SK-N-SH treated with all-trans-retinoic acid at 6 μM for 48 hours (cell line): ENCODE measurements at regions not wholly inside any gene's neighbourhood (a gene's known extent, or its start where the extent isn't known, plus 50 kb on each side); places are given as distances from the start of the nearest gene placed in this dataset.

Source experiments
- ATAC-seq: fragments of 200-7000 bp; cut with Tn5 transposase; 3 replicates; pipeline ENCODE4 v1.9.1; 2020; ENCODE audit warnings: mild to moderate bottlenecking, moderate library complexity
- ARNTL ChIP-seq: fragments of 450-650 bp; formaldehyde crosslinking; IDR thresholded peaks from 2 replicates; pipeline ENCODE4 v1.5.0; 2020; ENCODE audit warnings: low read depth, mild to moderate bottlenecking, moderate library complexity, borderline replicate concordance
- BACH2 ChIP-seq: fragments of 250-450 bp; sonication (Bioruptor Pico); IDR thresholded peaks from 2 replicates; pipeline ENCODE4 v1.9.0; 2021; ENCODE audit warnings: mild to moderate bottlenecking, borderline replicate concordance
- CREB5 ChIP-seq: fragments of 250-450 bp; sonication (Bioruptor Pico); IDR thresholded peaks from 2 replicates; pipeline ENCODE4 v1.5.1; 2020; ENCODE audit warnings: low read depth, mild to moderate bottlenecking, moderate library complexity
- CSDC2 ChIP-seq: fragments of 250-450 bp; sonication (Bioruptor Pico); IDR thresholded peaks from 2 replicates; pipeline ENCODE4 v1.5.0; 2020; ENCODE audit warnings: mild to moderate bottlenecking, moderate library complexity
- ESRRG ChIP-seq: fragments of 250-450 bp; sonication (Bioruptor Pico); IDR thresholded peaks from 2 replicates; pipeline ENCODE4 v1.6.1; 2021; ENCODE audit warnings: mild to moderate bottlenecking
- GLIS3 ChIP-seq: fragments of 250-450 bp; sonication (Bioruptor Pico); IDR thresholded peaks from 2 replicates; pipeline ENCODE4 v1.5.0; 2020; ENCODE audit warnings: mild to moderate bottlenecking, moderate library complexity
- ISL1 ChIP-seq: fragments of 250-450 bp; sonication (Bioruptor Pico); IDR thresholded peaks from 2 replicates; pipeline ENCODE4 v2.1.2; 2022; ENCODE audit warnings: mild to moderate bottlenecking, moderate library complexity
- OSR1 ChIP-seq: fragments of 250-450 bp; sonication (Bioruptor Pico); IDR thresholded peaks from 2 replicates; pipeline ENCODE4 v1.8.0; 2022; ENCODE audit warnings: moderate library complexity, mild to moderate bottlenecking, inconsistent platforms
- PATZ1 ChIP-seq: fragments of 250-450 bp; sonication (Bioruptor Pico); IDR thresholded peaks from 2 replicates; pipeline ENCODE4 v1.8.0; 2020; ENCODE audit warnings: mild to moderate bottlenecking, moderate library complexity, borderline replicate concordance
- POU6F1 ChIP-seq: fragments of 250-450 bp; sonication (Bioruptor Pico); IDR thresholded peaks from 2 replicates; pipeline ENCODE4 v1.8.0; 2021; ENCODE audit warnings: low read depth, mild to moderate bottlenecking, moderate library complexity, borderline replicate concordance
- TCF4 ChIP-seq: fragments of 250-450 bp; sonication (Bioruptor Pico); IDR thresholded peaks from 2 replicates; pipeline ENCODE4 v1.8.0; 2021; ENCODE audit warnings: mild to moderate bottlenecking, moderate library complexity, borderline replicate concordance
- TOX ChIP-seq: fragments of 250-450 bp; sonication (Bioruptor Pico); IDR thresholded peaks from 2 replicates; pipeline ENCODE4 v1.8.0; 2021; ENCODE audit warnings: mild to moderate bottlenecking, moderate library complexity, borderline replicate concordance
- TSHZ2 ChIP-seq: fragments of 250-450 bp; sonication (Bioruptor Pico); IDR thresholded peaks from 2 replicates; pipeline ENCODE4 v1.5.0; 2020; ENCODE audit warnings: mild to moderate bottlenecking, moderate library complexity
- ZNF70 ChIP-seq: fragments of 450-650 bp; formaldehyde crosslinking; IDR thresholded peaks from 2 replicates; pipeline ENCODE4 v1.5.0; 2020; ENCODE audit warnings: mild to moderate bottlenecking, moderate library complexity
- ZNF8 ChIP-seq: fragments of 450-650 bp; formaldehyde crosslinking; IDR thresholded peaks from 2 replicates; pipeline ENCODE4 v1.5.0; 2020; ENCODE audit warnings: mild to moderate bottlenecking, moderate library complexity

GRCh38 chr20:57936636-57937385 lies 227.0 kb upstream of the PMEPA1 start:
- TF ChIP-seq PATZ1 (CRISPR knock-in tag) (no peak), ZNF8 (CRISPR knock-in tag) (peak; percentile 93)
- TF ChIP-seq, all 23 proteins: peak for 1
- ATAC-seq, result no peak

- TF ChIP-seq BACH2 (CRISPR knock-in tag), result no peak
- no peak for TF ChIP-seq CREB5
- no peak for TF ChIP-seq ESRRG
- TF ChIP-seq PATZ1 (CRISPR knock-in tag), result no peak
- TF ChIP-seq ZNF8 (CRISPR knock-in tag), result no peak
Measured at GRCh38 chr20:57934913-57935312, 225.1 kb upstream of the PMEPA1 start.

GRCh38 chr20:57934007-57934805 lies 224.4 kb upstream of the PMEPA1 start:
- TF ChIP-seq ESRRG (no peak), PATZ1 (CRISPR knock-in tag) (no peak), OSR1 (no peak), BACH2 (CRISPR knock-in tag) (no peak)

More at GRCh38 chr20:57934913-57935312, 225.1 kb upstream of the PMEPA1 start:
- no peak for ATAC-seq

GRCh38 chr20:57932227-57932864 lies 222.5 kb upstream of the PMEPA1 start:
- TF ChIP-seq ISL1 (no peak), GLIS3 (CRISPR knock-in tag) (no peak), OSR1 (no peak), CSDC2 (CRISPR knock-in tag) (no peak), ARNTL (CRISPR knock-in tag) (no peak), PATZ1 (CRISPR knock-in tag) (no peak), CREB5 (no peak), POU6F1 (no peak), TOX (CRISPR knock-in tag) (no peak), TCF4 (CRISPR knock-in tag) (no peak), ZNF8 (CRISPR knock-in tag) (no peak), TSHZ2 (CRISPR knock-in tag) (no peak), ZNF70 (CRISPR knock-in tag) (no peak)
- ATAC-seq, result no peak

More at GRCh38 chr20:57934007-57934805, 224.4 kb upstream of the PMEPA1 start:
- ATAC-seq, result no peak
